ENCODE measurements at regions not wholly inside any gene's neighbourhood (a gene's known extent, or its start where the extent isn't known, plus 50 kb on each side); places are given as distances from the start of the nearest gene placed in this dataset.

DNA sequence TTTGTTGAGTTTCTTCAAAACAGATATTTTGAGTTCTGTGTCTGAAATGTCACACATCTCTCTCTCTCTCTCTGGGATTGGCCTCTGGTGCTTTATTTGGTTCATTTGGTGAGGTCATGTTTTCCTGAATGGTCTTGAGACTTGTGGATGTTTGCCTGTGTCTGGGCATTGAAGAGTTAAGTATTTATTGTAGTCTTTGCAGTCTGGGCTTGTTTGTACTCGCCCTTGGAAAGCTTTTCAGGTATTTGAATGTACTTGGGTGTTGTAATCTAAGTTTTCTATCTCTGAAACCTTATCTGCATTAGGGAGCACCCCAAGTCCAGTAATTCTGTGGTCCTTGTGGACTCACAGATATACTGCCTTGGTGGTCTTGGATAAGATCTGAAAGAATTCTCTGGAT lies 106.7 kb upstream of the PRSS58 start:
- TF ChIP-seq ZNF274 (IDR thresholded peaks at IDR 0.05; ENCODE audit: low read depth, low read length): no peak
- TF ChIP-seq YY1 (IDR thresholded peaks at IDR 0.05; ENCODE audit: insufficient read depth, insufficient read length): no peak
- no peak for TF ChIP-seq SUZ12 (IDR thresholded peaks at IDR 0.05; ENCODE audit: extremely low read depth, insufficient read depth, insufficient read length)
